ENCODE measurements at regions not wholly inside any gene's neighbourhood (a gene's known extent, or its start where the extent isn't known, plus 50 kb on each side); places are given as distances from the start of the nearest gene placed in this dataset.

DNA sequence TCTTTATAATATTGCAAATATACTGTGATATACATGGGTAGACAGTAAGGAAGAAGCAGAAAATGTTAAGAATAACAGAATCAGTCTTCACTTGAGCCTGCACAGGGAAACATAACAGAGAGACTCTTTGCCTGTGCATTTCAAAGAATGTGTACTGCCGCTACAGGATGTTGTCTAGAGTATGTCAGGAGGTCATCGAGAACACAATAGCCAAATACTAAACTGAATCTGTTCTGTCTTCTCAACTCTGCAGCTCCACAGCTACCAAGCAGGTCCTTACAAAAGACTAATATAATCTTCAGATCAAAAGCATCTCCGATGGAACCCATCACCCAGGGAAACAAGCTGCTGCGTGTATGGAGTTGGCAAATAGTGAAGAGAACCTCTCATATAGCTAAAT is 471.5 kb downstream of the PCDH10 start:
- H3K27me3 ChIP-seq (ENCODE audit: insufficient read depth in 3 of 3, low read length in 2 of 3), result peaks cover 0 to 2% (median 0%) of the 10 kb centered on the region in 3 donors
- WGBS, 3 donors, result 73 to 79% (median 76%) methylated on average over 4 of the region's 4 CpGs
- H3K4me3 ChIP-seq, result no peak overlapping the region
- DNase-seq (no peak), ATAC-seq (no peak)
- H3K36me3 ChIP-seq (ENCODE audit: insufficient read depth in 1 of 2, low read depth in 1 of 2), result no peaks in the 10 kb centered on the region
- intact Hi-C loops (cut with DNase I), result no loop called here
- H3K27ac ChIP-seq, result no peak overlapping the region
- no peaks in the 10 kb centered on the region for H3K9me3 ChIP-seq
- TF ChIP-seq, protein P1, sequence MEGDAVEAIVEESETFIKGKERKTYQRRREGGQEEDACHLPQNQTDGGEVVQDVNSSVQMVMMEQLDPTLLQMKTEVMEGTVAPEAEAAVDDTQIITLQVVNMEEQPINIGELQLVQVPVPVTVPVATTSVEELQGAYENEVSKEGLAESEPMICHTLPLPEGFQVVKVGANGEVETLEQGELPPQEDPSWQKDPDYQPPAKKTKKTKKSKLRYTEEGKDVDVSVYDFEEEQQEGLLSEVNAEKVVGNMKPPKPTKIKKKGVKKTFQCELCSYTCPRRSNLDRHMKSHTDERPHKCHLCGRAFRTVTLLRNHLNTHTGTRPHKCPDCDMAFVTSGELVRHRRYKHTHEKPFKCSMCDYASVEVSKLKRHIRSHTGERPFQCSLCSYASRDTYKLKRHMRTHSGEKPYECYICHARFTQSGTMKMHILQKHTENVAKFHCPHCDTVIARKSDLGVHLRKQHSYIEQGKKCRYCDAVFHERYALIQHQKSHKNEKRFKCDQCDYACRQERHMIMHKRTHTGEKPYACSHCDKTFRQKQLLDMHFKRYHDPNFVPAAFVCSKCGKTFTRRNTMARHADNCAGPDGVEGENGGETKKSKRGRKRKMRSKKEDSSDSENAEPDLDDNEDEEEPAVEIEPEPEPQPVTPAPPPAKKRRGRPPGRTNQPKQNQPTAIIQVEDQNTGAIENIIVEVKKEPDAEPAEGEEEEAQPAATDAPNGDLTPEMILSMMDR (IDR thresholded peaks at IDR 0.05), result no peak
- H3K4me1 ChIP-seq, result no peaks in the 10 kb centered on the region

DNA sequence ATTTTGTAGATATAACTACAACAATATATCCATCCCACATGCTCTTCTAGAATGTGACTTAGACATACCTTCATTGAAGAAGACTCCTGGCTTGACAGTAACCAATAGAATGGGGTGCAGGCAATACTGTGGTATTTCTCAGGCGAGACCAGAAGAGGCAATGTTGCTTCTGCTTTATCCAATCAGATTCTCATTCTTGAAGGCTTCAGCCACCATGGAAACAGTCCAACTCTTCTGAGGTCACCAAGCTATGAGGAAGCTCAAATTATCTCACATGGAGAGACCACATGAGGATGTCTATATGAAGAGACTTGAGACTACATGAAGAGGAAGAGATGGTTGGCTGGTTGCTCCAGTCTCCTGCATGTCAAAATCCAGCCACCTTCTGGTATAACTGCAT is 469.9 kb downstream of the PCDH10 start:
- Histone ChIP-seq H3K4me3 (no peak overlapping the region), H3K9me3 (no peaks in the 10 kb centered on the region), H3K36me3 (ENCODE audit: insufficient read depth in 1 of 2, low read depth in 1 of 2) (no peaks in the 10 kb centered on the region), H3K27me3 (ENCODE audit: insufficient read depth in 3 of 3, low read length in 2 of 3) (peaks cover 0 to 2% (median 0%) of the 10 kb centered on the region in 3 donors), H3K27ac (no peak overlapping the region), H3K4me1 (no peaks in the 10 kb centered on the region)
- DNase-seq (no peak), ATAC-seq (no peak)
- TF ChIP-seq, protein P1 (IDR thresholded peaks at IDR 0.05), result no peak
- intact Hi-C loops (cut with DNase I), result no loop called here
- 77 to 80% (median 79%) methylated on average over 1 of the region's 1 CpG for WGBS, 3 donors

DNA sequence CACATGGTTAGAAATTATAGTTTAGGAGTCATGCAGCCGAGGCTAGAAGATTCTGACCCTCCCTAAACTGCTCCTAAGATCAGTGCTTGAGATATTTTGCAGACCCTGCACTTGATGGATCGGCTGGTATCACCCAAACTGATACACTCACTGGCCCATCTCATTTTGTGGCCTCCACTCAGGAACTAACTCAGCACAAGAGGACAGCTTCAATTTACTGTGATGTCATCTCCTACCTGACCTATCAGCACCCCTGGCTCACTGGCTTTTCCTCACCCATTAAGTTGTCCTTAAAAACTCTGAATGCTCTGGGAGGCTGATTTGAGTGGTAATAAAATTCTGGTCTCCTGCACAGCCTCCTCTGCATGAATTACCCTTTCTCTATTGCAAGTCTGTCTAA is 450.9 kb downstream of the PCDH10 start:
- no peak for DNase-seq
- WGBS, 3 donors, result 72 to 82% (median 77%) methylated on average over 2 of the region's 2 CpGs
- Histone ChIP-seq H3K4me1 (no peaks in the 10 kb centered on the region), H3K4me3 (no peak overlapping the region), H3K27me3 (ENCODE audit: insufficient read depth in 3 of 3, low read length in 2 of 3) (no peaks in the 10 kb centered on the region), H3K27ac (no peak overlapping the region), H3K9me3 (no peaks in the 10 kb centered on the region), H3K36me3 (ENCODE audit: insufficient read depth in 1 of 2, low read depth in 1 of 2) (no peaks in the 10 kb centered on the region)
- intact Hi-C loops (cut with DNase I), result no loop called here
- TF ChIP-seq, protein P1 (IDR thresholded peaks at IDR 0.05), result no peak
- no peak for ATAC-seq

DNA sequence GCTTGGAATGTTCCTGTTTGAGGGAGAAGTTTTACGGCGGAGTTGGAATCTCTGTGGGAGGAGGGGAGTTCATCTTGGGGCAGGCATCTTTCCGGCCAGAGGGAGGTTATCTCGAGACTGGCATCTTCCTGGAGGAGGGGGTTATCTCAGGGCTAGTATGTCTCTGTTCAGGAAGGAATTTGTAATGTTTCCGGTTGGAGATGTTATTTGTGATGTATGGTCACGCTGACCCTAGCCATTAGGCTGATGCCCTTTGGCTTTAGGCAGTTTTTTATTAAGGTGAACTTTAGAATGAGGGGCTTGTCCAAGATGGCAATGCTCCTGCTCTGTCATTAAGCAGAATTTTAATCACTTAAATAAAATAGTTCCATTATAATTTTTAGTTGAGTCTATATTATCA is 449.7 kb downstream of the PCDH10 start:
- no peaks in the 10 kb centered on the region for H3K9me3 ChIP-seq
- H3K4me3 ChIP-seq, result no peak overlapping the region
- TF ChIP-seq, protein P1 (IDR thresholded peaks at IDR 0.05), result no peak
- DNase-seq (no peak), ATAC-seq (no peak)
- H3K27me3 ChIP-seq (ENCODE audit: insufficient read depth in 3 of 3, low read length in 2 of 3), result no peaks in the 10 kb centered on the region
- WGBS, 3 donors, result 29 to 35% (median 32%) methylated on average over 6 of the region's 6 CpGs
- intact Hi-C loops (cut with DNase I), result no loop called here
- no peak overlapping the region for H3K27ac ChIP-seq
- no peaks in the 10 kb centered on the region for H3K36me3 ChIP-seq (ENCODE audit: insufficient read depth in 1 of 2, low read depth in 1 of 2)
- H3K4me1 ChIP-seq, result no peaks in the 10 kb centered on the region

DNA sequence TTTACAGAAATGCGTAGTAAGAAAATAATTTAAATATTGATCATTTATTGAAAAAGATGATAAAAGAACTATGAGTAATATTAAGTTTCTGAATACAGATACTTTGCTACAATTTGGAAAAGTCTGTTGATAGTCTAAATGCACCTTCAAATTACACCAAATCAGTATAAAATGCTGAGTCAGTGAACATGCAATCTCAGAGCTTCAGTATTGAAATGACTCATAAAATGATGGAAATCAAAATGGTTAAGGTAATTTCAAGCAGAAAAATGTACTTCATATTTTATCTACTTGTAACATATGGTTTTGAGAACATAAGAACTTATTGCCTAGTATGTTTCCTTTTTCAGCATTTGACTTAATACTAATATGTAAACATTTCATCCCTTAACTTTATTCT is 448.2 kb downstream of the PCDH10 start:
- H3K27me3 ChIP-seq (ENCODE audit: insufficient read depth in 3 of 3, low read length in 2 of 3), result no peaks in the 10 kb centered on the region
- no peaks in the 10 kb centered on the region for H3K36me3 ChIP-seq (ENCODE audit: insufficient read depth in 1 of 2, low read depth in 1 of 2)
- ATAC-seq (no peak), DNase-seq (no peak)
- no peaks in the 10 kb centered on the region for H3K4me1 ChIP-seq
- WGBS, 3 donors, result 97 to 98% (median 98%) methylated on average over 1 of the region's 1 CpG
- intact Hi-C loops (cut with DNase I), result no loop called here
- H3K4me3 ChIP-seq, result no peak overlapping the region
- H3K27ac ChIP-seq, result no peak overlapping the region
- H3K9me3 ChIP-seq, result no peaks in the 10 kb centered on the region
- TF ChIP-seq, protein P1 (IDR thresholded peaks at IDR 0.05), result no peak
